K562 (cell line): ENCODE measurements at regions not wholly inside any gene's neighbourhood (a gene's known extent, or its start where the extent isn't known, plus 50 kb on each side); places are given as distances from the start of the nearest gene placed in this dataset.

Experiments
- ESRRA ChIP-seq: fragments of 450-650 bp; IDR thresholded peaks from 2 replicates; pipeline ENCODE4 v1.6.1; 2014; ENCODE audit warnings: low read depth, mild to moderate bottlenecking, moderate library complexity, borderline replicate concordance
- KLF1 ChIP-seq: fragments of 450-650 bp; IDR thresholded peaks from 2 replicates; pipeline ENCODE4 v1.6.1; 2016; ENCODE audit warnings: missing genetic modification characterization, missing compliant biosample characterization
- PYGO2 ChIP-seq: fragments of 450-650 bp; IDR thresholded peaks from 2 replicates; pipeline ENCODE4 v1.6.1; 2016; ENCODE audit warnings: mild to moderate bottlenecking, missing genetic modification characterization, moderate library complexity, missing compliant biosample characterization
- SMAD1 ChIP-seq: fragments of 150-350 bp; IDR thresholded peaks from 2 replicates; pipeline ENCODE4 v1.6.1; 2014; ENCODE audit warnings: low read length, low read depth; ENCODE audit not compliant: partially characterized antibody
- SOX6 ChIP-seq: fragments of 450-650 bp; IDR thresholded peaks from 2 replicates; pipeline ENCODE4 v1.6.1; 2014; ENCODE audit warnings: mild to moderate bottlenecking
- TBL1XR1 ChIP-seq, 2 experiments: IDR thresholded peaks; 2 replicates each; pipeline ENCODE4 v1.6.1; 2012; ENCODE audit warnings: improper control_type of control experiment in 2 of 2, low read length in 2 of 2, mild to moderate bottlenecking in 1 of 2
- ZNF263 ChIP-seq: sonication (generic); formaldehyde crosslinking; IDR thresholded peaks from 2 replicates; pipeline ENCODE4 v1.8.0; 2022; ENCODE audit warnings: mild to moderate bottlenecking, missing genetic modification reagents, borderline replicate concordance
- ZNF444 ChIP-seq: fragments of 250-450 bp; sonication (Bioruptor Pico); IDR thresholded peaks from 2 replicates; pipeline ENCODE4 v1.4.0; 2020; ENCODE audit warnings: mild to moderate bottlenecking, moderate library complexity
- TF ChIP-seq, protein P1 (sequence below): fragments of 250-450 bp; sonication (Bioruptor Pico); IDR thresholded peaks from 2 replicates; pipeline ENCODE4 v1.5.0; 2021
- TF ChIP-seq, protein P2 (sequence below), 2 experiments: fragments of 450-650 bp; formaldehyde crosslinking in 1 of 2; IDR thresholded peaks; 2 replicates each; pipeline versions ENCODE4 v1.4.0 to v1.6.1; 2014 to 2020; ENCODE audit warnings: mild to moderate bottlenecking in 2 of 2, borderline replicate concordance in 1 of 2, low read depth in 1 of 2
- TF ChIP-seq, protein P3 (sequence below), 3 experiments: IDR thresholded peaks in 2 of 3; conservative IDR thresholded peaks in 1 of 3; 2 replicates each; pipeline ENCODE4 v1.5.1; 2011 to 2012; ENCODE audit warnings: low read length in 3 of 3, mild to moderate bottlenecking in 3 of 3, control low read depth in 2 of 3, improper control_type of control experiment in 1 of 3, inconsistent platforms in 1 of 3, low read depth in 1 of 3, mixed read lengths in 1 of 3, moderate library complexity in 1 of 3; ENCODE audit not compliant: insufficient read depth in 2 of 3
- TF ChIP-seq, protein P4 (sequence below): sonication (generic); formaldehyde crosslinking; IDR thresholded peaks from 2 replicates; pipeline ENCODE4 v1.5.0; 2020; ENCODE audit warnings: missing genetic modification reagents
- TF ChIP-seq, protein P5 (sequence below): fragments of 450-650 bp; conservative IDR thresholded peaks from 2 replicates; pipeline ENCODE4 v1.6.1; 2016; ENCODE audit warnings: missing genetic modification characterization, low read depth, mild to moderate bottlenecking, control low read depth, missing compliant biosample characterization
- TF ChIP-seq, protein P6 (sequence below): fragments of 450-650 bp; IDR thresholded peaks from 2 replicates; pipeline ENCODE4 v1.6.1; 2016

DNA sequence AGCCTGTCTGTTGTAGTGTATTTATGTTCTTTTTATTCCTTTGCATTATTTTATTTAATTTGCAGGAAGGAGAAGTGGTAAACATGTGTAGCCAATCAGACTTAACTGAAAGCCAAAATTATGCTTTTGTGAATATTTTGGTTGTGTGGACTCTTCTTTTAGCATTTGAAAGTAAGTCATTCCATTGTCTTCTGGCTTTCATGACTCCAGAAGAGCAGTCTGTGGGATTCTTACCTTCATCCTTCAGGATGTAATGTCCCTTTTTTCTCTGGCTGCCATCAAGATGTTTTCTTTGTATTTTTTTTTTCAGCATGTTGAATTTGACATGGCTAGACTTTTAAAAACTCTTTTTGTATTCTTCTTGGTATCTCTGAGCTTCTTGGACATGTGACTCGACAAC lies 895.2 kb upstream of the ZEB2 start:
- TF ChIP-seq, protein P1, sequence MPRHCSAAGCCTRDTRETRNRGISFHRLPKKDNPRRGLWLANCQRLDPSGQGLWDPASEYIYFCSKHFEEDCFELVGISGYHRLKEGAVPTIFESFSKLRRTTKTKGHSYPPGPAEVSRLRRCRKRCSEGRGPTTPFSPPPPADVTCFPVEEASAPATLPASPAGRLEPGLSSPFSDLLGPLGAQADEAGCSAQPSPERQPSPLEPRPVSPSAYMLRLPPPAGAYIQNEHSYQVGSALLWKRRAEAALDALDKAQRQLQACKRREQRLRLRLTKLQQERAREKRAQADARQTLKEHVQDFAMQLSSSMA (CRISPR knock-in tag): no peak
- TF ChIP-seq ZNF444 (CRISPR knock-in tag) (no peak), ESRRA (no peak), SMAD1 (no peak), SOX6 (no peak), KLF1 (tag) (no peak), TBL1XR1 (IDR thresholded peaks at IDR 0.05; ENCODE audit: low read length in 2 of 2) (no peak), ZNF263 (CRISPR knock-in tag) (no peak), PYGO2 (no peak)
- TF ChIP-seq, protein P2, sequence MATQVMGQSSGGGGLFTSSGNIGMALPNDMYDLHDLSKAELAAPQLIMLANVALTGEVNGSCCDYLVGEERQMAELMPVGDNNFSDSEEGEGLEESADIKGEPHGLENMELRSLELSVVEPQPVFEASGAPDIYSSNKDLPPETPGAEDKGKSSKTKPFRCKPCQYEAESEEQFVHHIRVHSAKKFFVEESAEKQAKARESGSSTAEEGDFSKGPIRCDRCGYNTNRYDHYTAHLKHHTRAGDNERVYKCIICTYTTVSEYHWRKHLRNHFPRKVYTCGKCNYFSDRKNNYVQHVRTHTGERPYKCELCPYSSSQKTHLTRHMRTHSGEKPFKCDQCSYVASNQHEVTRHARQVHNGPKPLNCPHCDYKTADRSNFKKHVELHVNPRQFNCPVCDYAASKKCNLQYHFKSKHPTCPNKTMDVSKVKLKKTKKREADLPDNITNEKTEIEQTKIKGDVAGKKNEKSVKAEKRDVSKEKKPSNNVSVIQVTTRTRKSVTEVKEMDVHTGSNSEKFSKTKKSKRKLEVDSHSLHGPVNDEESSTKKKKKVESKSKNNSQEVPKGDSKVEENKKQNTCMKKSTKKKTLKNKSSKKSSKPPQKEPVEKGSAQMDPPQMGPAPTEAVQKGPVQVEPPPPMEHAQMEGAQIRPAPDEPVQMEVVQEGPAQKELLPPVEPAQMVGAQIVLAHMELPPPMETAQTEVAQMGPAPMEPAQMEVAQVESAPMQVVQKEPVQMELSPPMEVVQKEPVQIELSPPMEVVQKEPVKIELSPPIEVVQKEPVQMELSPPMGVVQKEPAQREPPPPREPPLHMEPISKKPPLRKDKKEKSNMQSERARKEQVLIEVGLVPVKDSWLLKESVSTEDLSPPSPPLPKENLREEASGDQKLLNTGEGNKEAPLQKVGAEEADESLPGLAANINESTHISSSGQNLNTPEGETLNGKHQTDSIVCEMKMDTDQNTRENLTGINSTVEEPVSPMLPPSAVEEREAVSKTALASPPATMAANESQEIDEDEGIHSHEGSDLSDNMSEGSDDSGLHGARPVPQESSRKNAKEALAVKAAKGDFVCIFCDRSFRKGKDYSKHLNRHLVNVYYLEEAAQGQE (IDR thresholded peaks at IDR 0.05; ENCODE audit: borderline replicate concordance): no peak
- TF ChIP-seq, protein P2 (CRISPR knock-in tag; IDR thresholded peaks at IDR 0.05; ENCODE audit: low read depth): no peak
- TF ChIP-seq, protein P3, sequence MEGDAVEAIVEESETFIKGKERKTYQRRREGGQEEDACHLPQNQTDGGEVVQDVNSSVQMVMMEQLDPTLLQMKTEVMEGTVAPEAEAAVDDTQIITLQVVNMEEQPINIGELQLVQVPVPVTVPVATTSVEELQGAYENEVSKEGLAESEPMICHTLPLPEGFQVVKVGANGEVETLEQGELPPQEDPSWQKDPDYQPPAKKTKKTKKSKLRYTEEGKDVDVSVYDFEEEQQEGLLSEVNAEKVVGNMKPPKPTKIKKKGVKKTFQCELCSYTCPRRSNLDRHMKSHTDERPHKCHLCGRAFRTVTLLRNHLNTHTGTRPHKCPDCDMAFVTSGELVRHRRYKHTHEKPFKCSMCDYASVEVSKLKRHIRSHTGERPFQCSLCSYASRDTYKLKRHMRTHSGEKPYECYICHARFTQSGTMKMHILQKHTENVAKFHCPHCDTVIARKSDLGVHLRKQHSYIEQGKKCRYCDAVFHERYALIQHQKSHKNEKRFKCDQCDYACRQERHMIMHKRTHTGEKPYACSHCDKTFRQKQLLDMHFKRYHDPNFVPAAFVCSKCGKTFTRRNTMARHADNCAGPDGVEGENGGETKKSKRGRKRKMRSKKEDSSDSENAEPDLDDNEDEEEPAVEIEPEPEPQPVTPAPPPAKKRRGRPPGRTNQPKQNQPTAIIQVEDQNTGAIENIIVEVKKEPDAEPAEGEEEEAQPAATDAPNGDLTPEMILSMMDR (IDR thresholded peaks at IDR 0.05 in 2 of 3, conservative IDR thresholded peaks at IDR 0.05 in 1 of 3; ENCODE audit: insufficient read depth in 2 of 3, low read depth in 1 of 3, low read length in 3 of 3): no peak
- TF ChIP-seq, protein P4, sequence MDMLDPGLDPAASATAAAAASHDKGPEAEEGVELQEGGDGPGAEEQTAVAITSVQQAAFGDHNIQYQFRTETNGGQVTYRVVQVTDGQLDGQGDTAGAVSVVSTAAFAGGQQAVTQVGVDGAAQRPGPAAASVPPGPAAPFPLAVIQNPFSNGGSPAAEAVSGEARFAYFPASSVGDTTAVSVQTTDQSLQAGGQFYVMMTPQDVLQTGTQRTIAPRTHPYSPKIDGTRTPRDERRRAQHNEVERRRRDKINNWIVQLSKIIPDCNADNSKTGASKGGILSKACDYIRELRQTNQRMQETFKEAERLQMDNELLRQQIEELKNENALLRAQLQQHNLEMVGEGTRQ: no peak
- TF ChIP-seq, protein P5, sequence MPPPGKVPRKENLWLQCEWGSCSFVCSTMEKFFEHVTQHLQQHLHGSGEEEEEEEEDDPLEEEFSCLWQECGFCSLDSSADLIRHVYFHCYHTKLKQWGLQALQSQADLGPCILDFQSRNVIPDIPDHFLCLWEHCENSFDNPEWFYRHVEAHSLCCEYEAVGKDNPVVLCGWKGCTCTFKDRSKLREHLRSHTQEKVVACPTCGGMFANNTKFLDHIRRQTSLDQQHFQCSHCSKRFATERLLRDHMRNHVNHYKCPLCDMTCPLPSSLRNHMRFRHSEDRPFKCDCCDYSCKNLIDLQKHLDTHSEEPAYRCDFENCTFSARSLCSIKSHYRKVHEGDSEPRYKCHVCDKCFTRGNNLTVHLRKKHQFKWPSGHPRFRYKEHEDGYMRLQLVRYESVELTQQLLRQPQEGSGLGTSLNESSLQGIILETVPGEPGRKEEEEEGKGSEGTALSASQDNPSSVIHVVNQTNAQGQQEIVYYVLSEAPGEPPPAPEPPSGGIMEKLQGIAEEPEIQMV (tag): no peak
- TF ChIP-seq, protein P6, sequence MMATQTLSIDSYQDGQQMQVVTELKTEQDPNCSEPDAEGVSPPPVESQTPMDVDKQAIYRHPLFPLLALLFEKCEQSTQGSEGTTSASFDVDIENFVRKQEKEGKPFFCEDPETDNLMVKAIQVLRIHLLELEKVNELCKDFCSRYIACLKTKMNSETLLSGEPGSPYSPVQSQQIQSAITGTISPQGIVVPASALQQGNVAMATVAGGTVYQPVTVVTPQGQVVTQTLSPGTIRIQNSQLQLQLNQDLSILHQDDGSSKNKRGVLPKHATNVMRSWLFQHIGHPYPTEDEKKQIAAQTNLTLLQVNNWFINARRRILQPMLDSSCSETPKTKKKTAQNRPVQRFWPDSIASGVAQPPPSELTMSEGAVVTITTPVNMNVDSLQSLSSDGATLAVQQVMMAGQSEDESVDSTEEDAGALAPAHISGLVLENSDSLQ: no peak
